ENCODE measurements at regions not wholly inside any gene's neighbourhood (a gene's known extent, or its start where the extent isn't known, plus 50 kb on each side); places are given as distances from the start of the nearest gene placed in this dataset.

DNA sequence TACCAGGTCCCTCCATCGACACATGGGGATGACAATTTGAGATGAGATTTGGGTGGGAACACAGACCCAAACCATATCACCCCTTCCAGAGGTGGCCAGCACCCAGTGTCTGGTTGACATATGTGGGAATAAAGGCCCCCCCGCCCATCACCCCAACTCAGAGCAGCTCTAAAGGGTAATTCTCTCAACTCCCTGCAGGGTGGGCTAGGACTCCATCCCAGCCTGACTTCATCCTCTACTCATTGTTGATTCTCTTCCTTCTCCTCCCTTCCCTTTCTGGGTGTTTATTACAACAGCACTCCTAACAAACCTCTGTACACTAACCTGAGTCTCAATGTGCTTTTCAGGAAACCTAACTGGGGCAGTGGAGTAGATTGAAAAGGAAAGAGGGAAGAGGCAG, 339.9 kb downstream of the ACTL7B start:
- no peak for ATAC-seq (ENCODE audit: low FRiP score)
- H3K4me3 ChIP-seq (ENCODE audit: low read length in 2 of 2), result no peak overlapping the region
- no peak for DNase-seq
- intact Hi-C loops (cut with DNase I), result no loop called here
- no peaks in the 10 kb centered on the region for H3K4me1 ChIP-seq (ENCODE audit: control insufficient read depth in 1 of 2, insufficient read depth in 2 of 2, low read length in 2 of 2)
- 93 to 100% methylated on average over 2 of the region's 2 CpGs for WGBS, 2 donors
- H3K27ac ChIP-seq (ENCODE audit: low read depth in 1 of 2, low read length in 2 of 2), result no peak overlapping the region
- H3K36me3 ChIP-seq (ENCODE audit: control insufficient read depth in 1 of 2, insufficient read depth in 2 of 2, low read length in 1 of 2), result no peaks in the 10 kb centered on the region
- H3K9me3 ChIP-seq (ENCODE audit: control insufficient read depth, low read length), result no peaks in the 10 kb centered on the region
- no peaks in the 10 kb centered on the region for H3K27me3 ChIP-seq (ENCODE audit: control insufficient read depth in 1 of 2, insufficient read depth in 2 of 2, low read length in 1 of 2)

DNA sequence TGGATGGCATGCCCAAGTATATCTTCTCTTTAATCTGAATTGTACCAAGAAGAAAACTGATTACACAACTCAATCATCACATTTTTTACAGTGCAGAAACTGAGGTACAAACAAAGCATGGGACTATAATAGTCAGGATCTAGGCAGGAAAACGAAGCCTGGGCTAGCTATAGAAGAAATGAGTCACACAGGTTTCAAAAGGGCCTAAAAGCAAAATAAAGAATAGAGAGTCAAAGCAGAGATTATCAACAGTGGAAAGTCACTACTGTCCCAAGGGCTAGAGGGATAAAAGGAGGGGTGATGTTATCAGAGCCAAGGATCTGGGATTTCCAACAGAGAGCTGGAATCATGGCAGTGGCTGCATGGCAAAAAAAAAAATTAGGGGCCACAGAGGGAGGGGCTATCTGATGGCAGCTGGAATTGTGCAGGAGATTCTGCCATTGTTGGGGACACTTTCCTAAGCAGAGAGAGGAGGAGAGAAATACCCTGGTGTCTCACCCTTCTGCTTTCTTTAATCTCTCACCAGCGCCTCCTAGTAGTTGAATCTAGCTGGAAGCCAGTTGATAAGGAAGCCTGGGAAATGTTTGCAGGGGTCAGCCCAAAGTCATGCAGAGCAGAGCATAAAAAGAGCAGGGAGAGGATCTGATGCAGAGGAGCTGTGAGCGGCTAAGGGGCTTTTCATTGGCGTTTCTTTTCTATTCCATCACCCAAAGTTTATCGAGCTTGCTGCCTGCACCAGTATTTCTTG, 343.2 kb downstream of the ACTL7B start:
- 77 to 80% methylated on average over 5 of the region's 5 CpGs for WGBS, 2 donors
- no peak overlapping the region for H3K4me3 ChIP-seq (ENCODE audit: low read length in 2 of 2)
- H3K4me1 ChIP-seq (ENCODE audit: control insufficient read depth in 1 of 2, insufficient read depth in 2 of 2, low read length in 2 of 2), result no peaks in the 10 kb centered on the region
- intact Hi-C loops (cut with DNase I), result no loop called here
- no peaks in the 10 kb centered on the region for H3K9me3 ChIP-seq (ENCODE audit: control insufficient read depth, low read length)
- DNase-seq (no peak), ATAC-seq (ENCODE audit: low FRiP score) (no peak)
- no peaks in the 10 kb centered on the region for H3K27me3 ChIP-seq (ENCODE audit: control insufficient read depth in 1 of 2, insufficient read depth in 2 of 2, low read length in 1 of 2)
- H3K36me3 ChIP-seq (ENCODE audit: control insufficient read depth in 1 of 2, insufficient read depth in 2 of 2, low read length in 1 of 2), result no peaks in the 10 kb centered on the region
- no peak overlapping the region for H3K27ac ChIP-seq (ENCODE audit: low read depth in 1 of 2, low read length in 2 of 2)

DNA sequence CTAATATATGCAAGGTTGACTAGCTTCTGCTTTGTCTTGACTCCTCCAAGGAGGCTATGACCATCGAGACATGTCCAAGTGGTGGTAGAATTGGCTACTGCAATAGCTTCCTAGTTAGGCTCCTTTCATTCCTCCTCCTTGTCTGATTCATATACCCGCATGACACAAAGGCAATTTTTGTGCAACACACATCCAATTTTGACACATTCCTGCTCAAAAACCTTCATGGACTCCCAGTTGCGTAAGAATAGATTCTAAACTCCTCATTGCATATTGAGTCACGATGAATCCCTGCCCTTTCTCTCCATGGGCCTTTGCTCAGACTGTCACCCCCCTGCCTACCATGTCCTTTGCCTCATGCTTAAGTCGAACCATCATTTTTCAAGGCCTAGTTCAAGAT, 344.5 kb downstream of the ACTL7B start:
- Histone ChIP-seq H3K27me3 (ENCODE audit: control insufficient read depth in 1 of 2, insufficient read depth in 2 of 2, low read length in 1 of 2) (no peaks in the 10 kb centered on the region), H3K36me3 (ENCODE audit: control insufficient read depth in 1 of 2, insufficient read depth in 2 of 2, low read length in 1 of 2) (no peaks in the 10 kb centered on the region), H3K9me3 (ENCODE audit: control insufficient read depth, low read length) (no peaks in the 10 kb centered on the region), H3K27ac (ENCODE audit: low read depth in 1 of 2, low read length in 2 of 2) (no peak overlapping the region), H3K4me1 (ENCODE audit: control insufficient read depth in 1 of 2, insufficient read depth in 2 of 2, low read length in 2 of 2) (no peaks in the 10 kb centered on the region), H3K4me3 (ENCODE audit: low read length in 2 of 2) (no peak overlapping the region)
- ATAC-seq (ENCODE audit: low FRiP score) (no peak), DNase-seq (no peak)
- intact Hi-C loops (cut with DNase I), result no loop called here
- 95 to 96% methylated on average over 5 of the region's 5 CpGs for WGBS, 2 donors

GRCh38 chr9:108496846-108497245, 358.9 kb downstream of the ACTL7B start:
- intact Hi-C loops (cut with DNase I), result no loop called here
- no peaks in the 10 kb centered on the region for H3K27me3 ChIP-seq (ENCODE audit: control insufficient read depth in 1 of 2, insufficient read depth in 2 of 2, low read length in 1 of 2)
- DNase-seq (no peak), ATAC-seq (ENCODE audit: low FRiP score) (no peak)
- 88 to 98% methylated on average over 4 of the region's 4 CpGs for WGBS, 2 donors
- H3K36me3 ChIP-seq (ENCODE audit: control insufficient read depth in 1 of 2, insufficient read depth in 2 of 2, low read length in 1 of 2), result no peaks in the 10 kb centered on the region
- H3K9me3 ChIP-seq (ENCODE audit: control insufficient read depth, low read length), result no peaks in the 10 kb centered on the region
- H3K4me3 ChIP-seq (ENCODE audit: low read length in 2 of 2), result no peak overlapping the region
- H3K27ac ChIP-seq (ENCODE audit: low read depth in 1 of 2, low read length in 2 of 2), result no peak overlapping the region
- no peaks in the 10 kb centered on the region for H3K4me1 ChIP-seq (ENCODE audit: control insufficient read depth in 1 of 2, insufficient read depth in 2 of 2, low read length in 2 of 2)

DNA sequence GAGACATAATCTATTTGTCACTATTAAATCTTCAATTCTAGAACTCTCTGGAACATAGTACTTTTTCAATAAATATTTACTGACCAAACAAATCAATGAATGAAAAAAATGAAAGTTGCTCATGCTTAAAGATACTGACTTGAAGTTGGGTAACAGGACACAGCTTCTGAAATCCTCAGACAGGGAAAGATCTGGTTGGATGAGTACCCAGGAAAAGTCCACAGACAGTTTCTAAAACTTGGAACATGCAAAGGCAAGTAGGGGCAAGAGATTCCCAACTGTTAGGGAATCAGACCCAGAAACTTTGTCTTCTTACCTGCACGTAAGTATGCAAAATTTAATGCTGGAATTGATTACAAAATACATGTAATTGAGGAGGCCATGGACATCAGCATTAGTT, 366.2 kb downstream of the ACTL7B start:
- H3K9me3 ChIP-seq (ENCODE audit: control insufficient read depth, low read length), result no peaks in the 10 kb centered on the region
- H3K27me3 ChIP-seq (ENCODE audit: control insufficient read depth in 1 of 2, insufficient read depth in 2 of 2, low read length in 1 of 2), result no peaks in the 10 kb centered on the region
- H3K27ac ChIP-seq (ENCODE audit: low read depth in 1 of 2, low read length in 2 of 2), result no peak overlapping the region
- no peak overlapping the region for H3K4me3 ChIP-seq (ENCODE audit: low read length in 2 of 2)
- no peaks in the 10 kb centered on the region for H3K36me3 ChIP-seq (ENCODE audit: control insufficient read depth in 1 of 2, insufficient read depth in 2 of 2, low read length in 1 of 2)
- 98 to 100% methylated on average over 1 of the region's 1 CpG for WGBS, 2 donors
- intact Hi-C loops (cut with DNase I), result no loop called here
- H3K4me1 ChIP-seq (ENCODE audit: control insufficient read depth in 1 of 2, insufficient read depth in 2 of 2, low read length in 2 of 2), result no peaks in the 10 kb centered on the region
- ATAC-seq (ENCODE audit: low FRiP score) (no peak), DNase-seq (no peak)

DNA sequence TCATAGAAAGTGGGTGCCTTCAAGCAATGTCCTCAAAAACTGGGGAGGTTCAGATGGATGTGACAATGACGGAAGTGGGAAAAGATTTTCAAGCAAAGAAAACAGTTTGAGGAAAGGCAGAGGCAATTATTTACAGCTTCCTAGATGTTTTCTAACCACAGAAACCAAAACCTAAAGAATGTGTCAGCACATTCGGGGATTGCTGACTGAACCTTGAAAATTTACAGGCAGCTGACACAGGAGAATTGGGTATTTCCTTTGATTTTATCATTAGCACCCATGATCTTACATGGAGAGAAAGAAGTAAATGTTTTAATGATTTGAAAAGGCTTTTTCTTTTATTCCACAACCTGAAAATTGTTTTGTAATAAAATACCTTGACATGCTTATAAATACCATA, 369.0 kb downstream of the ACTL7B start:
- Histone ChIP-seq H3K4me3 (ENCODE audit: low read length in 2 of 2) (no peak overlapping the region), H3K36me3 (ENCODE audit: control insufficient read depth in 1 of 2, insufficient read depth in 2 of 2, low read length in 1 of 2) (no peaks in the 10 kb centered on the region), H3K9me3 (ENCODE audit: control insufficient read depth, low read length) (no peaks in the 10 kb centered on the region), H3K27ac (ENCODE audit: low read depth in 1 of 2, low read length in 2 of 2) (no peak overlapping the region), H3K4me1 (ENCODE audit: control insufficient read depth in 1 of 2, insufficient read depth in 2 of 2, low read length in 2 of 2) (no peaks in the 10 kb centered on the region), H3K27me3 (ENCODE audit: control insufficient read depth in 1 of 2, insufficient read depth in 2 of 2, low read length in 1 of 2) (no peaks in the 10 kb centered on the region)
- intact Hi-C loops (cut with DNase I), result no loop called here
- WGBS, 2 donors, result 46 to 72% methylated on average over 2 of the region's 2 CpGs
- DNase-seq, result no peak
- ATAC-seq (ENCODE audit: low FRiP score), result no peak

DNA sequence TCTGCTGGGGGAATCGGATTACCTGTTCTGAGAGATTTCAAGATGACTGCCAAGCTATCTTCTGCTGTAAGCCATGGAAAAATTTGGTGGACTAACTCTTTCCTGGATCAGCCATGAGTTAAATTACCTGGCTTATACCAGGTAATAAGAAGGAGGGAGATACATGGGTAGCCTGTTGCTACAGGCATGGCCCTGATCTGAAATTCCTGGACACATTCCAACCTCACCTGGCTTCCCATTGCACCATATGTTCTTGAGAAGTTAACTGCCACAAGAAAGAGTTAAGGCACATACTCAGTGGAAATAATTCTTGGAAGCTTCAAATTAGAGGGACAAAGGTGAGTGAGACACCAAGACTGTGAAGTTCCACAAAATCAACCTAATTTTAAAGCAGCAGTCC, 371.3 kb downstream of the ACTL7B start:
- no peaks in the 10 kb centered on the region for H3K36me3 ChIP-seq (ENCODE audit: control insufficient read depth in 1 of 2, insufficient read depth in 2 of 2, low read length in 1 of 2)
- H3K27me3 ChIP-seq (ENCODE audit: control insufficient read depth in 1 of 2, insufficient read depth in 2 of 2, low read length in 1 of 2), result no peaks in the 10 kb centered on the region
- no peak overlapping the region for H3K4me3 ChIP-seq (ENCODE audit: low read length in 2 of 2)
- WGBS, 2 donors, result 90 to 97% methylated on average over 1 of the region's 1 CpG
- no peak for ATAC-seq (ENCODE audit: low FRiP score)
- H3K9me3 ChIP-seq (ENCODE audit: control insufficient read depth, low read length), result no peaks in the 10 kb centered on the region
- no peaks in the 10 kb centered on the region for H3K4me1 ChIP-seq (ENCODE audit: control insufficient read depth in 1 of 2, insufficient read depth in 2 of 2, low read length in 2 of 2)
- intact Hi-C loops (cut with DNase I), result no loop called here
- no peak overlapping the region for H3K27ac ChIP-seq (ENCODE audit: low read depth in 1 of 2, low read length in 2 of 2)
- DNase-seq, result no peak

- no peak overlapping the region for H3K4me3 ChIP-seq (ENCODE audit: low read length in 2 of 2)
- no peaks in the 10 kb centered on the region for H3K9me3 ChIP-seq (ENCODE audit: control insufficient read depth, low read length)
- 91 to 96% methylated on average over 2 of the region's 2 CpGs for WGBS, 2 donors
- DNase-seq (no peak), ATAC-seq (ENCODE audit: low FRiP score) (no peak)
- intact Hi-C loops (cut with DNase I), result no loop called here
- H3K27me3 ChIP-seq (ENCODE audit: control insufficient read depth in 1 of 2, insufficient read depth in 2 of 2, low read length in 1 of 2), result no peaks in the 10 kb centered on the region
- H3K36me3 ChIP-seq (ENCODE audit: control insufficient read depth in 1 of 2, insufficient read depth in 2 of 2, low read length in 1 of 2), result no peaks in the 10 kb centered on the region
- H3K27ac ChIP-seq (ENCODE audit: low read depth in 1 of 2, low read length in 2 of 2), result no peak overlapping the region
- no peaks in the 10 kb centered on the region for H3K4me1 ChIP-seq (ENCODE audit: control insufficient read depth in 1 of 2, insufficient read depth in 2 of 2, low read length in 2 of 2)
Observed at GRCh38 chr9:108483676-108484075, 372.1 kb downstream of the ACTL7B start.

- intact Hi-C loops (cut with DNase I), result loop anchor here in 1 of 2 donors (10.0 kb wide), 1 partner anchor 745 kb away; no protein-coding TSS in a partner anchor
- WGBS, 2 donors, result 97 to 99% methylated on average over 3 of the region's 3 CpGs
- DNase-seq, result no peak
Observed at GRCh38 chr9:108479989-108480652, 375.7 kb downstream of the ACTL7B start.

More at GRCh38 chr9:108479989-108480652, 375.7 kb downstream of the ACTL7B start:
- Histone ChIP-seq H3K27ac (ENCODE audit: low read depth in 1 of 2, low read length in 2 of 2) (no peak overlapping the region), H3K9me3 (ENCODE audit: control insufficient read depth, low read length) (no peaks in the 10 kb centered on the region), H3K4me1 (ENCODE audit: control insufficient read depth in 1 of 2, insufficient read depth in 2 of 2, low read length in 2 of 2) (peaks cover 0 to 2% of the 10 kb centered on the region in 2 donors), H3K4me3 (ENCODE audit: low read length in 2 of 2) (no peak overlapping the region), H3K36me3 (ENCODE audit: control insufficient read depth in 1 of 2, insufficient read depth in 2 of 2, low read length in 1 of 2) (no peaks in the 10 kb centered on the region), H3K27me3 (ENCODE audit: control insufficient read depth in 1 of 2, insufficient read depth in 2 of 2, low read length in 1 of 2) (no peaks in the 10 kb centered on the region)
- no peak for ATAC-seq (ENCODE audit: low FRiP score)
